Activated naive CD4-positive, alpha-beta T cell treated with anti-CD3 and anti-CD28 coated beads, Interleukin-2, amount 50 U/mL, for 72 hours (primary cell): ENCODE measurements at regions not wholly inside any gene's neighbourhood (a gene's known extent, or its start where the extent isn't known, plus 50 kb on each side); places are given as distances from the start of the nearest gene placed in this dataset.

Experiments used
- ATAC-seq, 2 donors: fragments of 150-1000 bp; cut with Tn5 transposase; 2 replicates each; pipeline ENCODE4 v1.10.0; 2021; ENCODE audit warnings: mild to moderate bottlenecking in 2 of 2, moderate library complexity in 2 of 2
- DNase-seq, 2 donors: peaks; one replicate each; pipeline ENCODE4 v3.0.0; 2021 to 2022; ENCODE audit warnings: low spot score in 2 of 2
- H3K27ac Mint-ChIP-seq, 2 donors: one replicate each; pipeline ENCODE4 v1.8.0; 2022; ENCODE audit warnings: mild to moderate bottlenecking in 2 of 2, mixed read lengths in 2 of 2
- H3K36me3 Mint-ChIP-seq, 2 donors: one replicate each; pipeline ENCODE4 v1.8.0; 2022; ENCODE audit warnings: mixed read lengths in 2 of 2
- H3K9me3 Mint-ChIP-seq, 2 donors: one replicate each; pipeline ENCODE4 v1.8.0; 2022; ENCODE audit warnings: mixed read lengths in 2 of 2

GRCh38 chr7:24018331-24018730 is 265.7 kb upstream of the NPY start:
- no peaks in the 10 kb centered on the region for H3K36me3 Mint-ChIP-seq
- H3K9me3 Mint-ChIP-seq, result no peaks in the 10 kb centered on the region
- ATAC-seq (no peak), DNase-seq (no peak)
- H3K27ac Mint-ChIP-seq, result no peak overlapping the region

DNA sequence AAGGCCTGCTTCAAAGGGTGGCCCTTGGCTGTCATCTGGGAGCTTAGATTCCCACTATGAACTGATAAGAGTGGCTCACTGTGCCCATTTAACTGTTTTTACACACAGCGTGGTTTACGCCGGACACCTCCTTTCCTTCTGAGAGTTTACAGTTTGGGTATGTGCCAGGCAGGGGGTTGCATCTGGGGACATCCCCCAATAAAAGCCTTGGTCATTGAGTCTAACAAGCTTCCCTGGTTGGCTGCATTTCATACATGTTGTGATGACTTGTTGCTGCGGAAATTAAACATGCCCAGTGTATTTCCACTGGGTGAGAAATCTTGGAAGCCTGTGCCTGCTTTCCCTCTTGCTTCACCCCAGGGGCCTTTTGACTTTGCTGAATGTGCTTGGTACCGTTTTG is 264.1 kb upstream of the NPY start:
- ATAC-seq, result no peak
- H3K36me3 Mint-ChIP-seq, result no peaks in the 10 kb centered on the region

GRCh38 chr7:24024276-24025068 is 259.5 kb upstream of the NPY start:
- Mint-ChIP-seq H3K36me3 (no peaks in the 10 kb centered on the region), H3K27ac (no peak overlapping the region), H3K9me3 (no peaks in the 10 kb centered on the region)
- ATAC-seq (peak in 1 of 2 donors; percentile 24), DNase-seq (no peak)

More for the DNA sequence above, 264.1 kb upstream of the NPY start:
- Mint-ChIP-seq H3K27ac (no peak overlapping the region), H3K9me3 (no peaks in the 10 kb centered on the region)
- no peak for DNase-seq

DNA sequence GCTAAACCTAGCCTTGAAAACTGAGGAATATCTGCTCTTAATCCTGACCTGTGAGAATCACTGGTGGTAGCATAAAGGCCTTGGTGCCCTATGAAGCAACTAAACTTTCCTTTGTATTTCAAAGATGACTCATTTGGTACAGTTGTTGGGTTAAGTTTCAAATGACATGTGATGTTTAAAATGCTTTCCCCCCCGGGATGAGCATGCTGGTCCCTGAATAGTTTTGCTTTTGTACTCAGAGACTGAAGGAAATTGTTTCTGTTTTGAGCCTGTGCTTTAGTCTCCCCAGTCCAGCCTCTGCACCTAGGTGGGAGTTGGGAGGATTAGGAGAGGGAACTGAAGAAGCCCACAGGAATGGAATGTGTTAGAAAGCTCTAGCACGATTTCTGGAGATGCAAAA is 258.9 kb upstream of the NPY start:
- H3K27ac Mint-ChIP-seq, result no peak overlapping the region
- DNase-seq (no peak), ATAC-seq (peak in 1 of 2 donors; percentile 24)
- H3K9me3 Mint-ChIP-seq, result no peaks in the 10 kb centered on the region
- no peaks in the 10 kb centered on the region for H3K36me3 Mint-ChIP-seq

DNA sequence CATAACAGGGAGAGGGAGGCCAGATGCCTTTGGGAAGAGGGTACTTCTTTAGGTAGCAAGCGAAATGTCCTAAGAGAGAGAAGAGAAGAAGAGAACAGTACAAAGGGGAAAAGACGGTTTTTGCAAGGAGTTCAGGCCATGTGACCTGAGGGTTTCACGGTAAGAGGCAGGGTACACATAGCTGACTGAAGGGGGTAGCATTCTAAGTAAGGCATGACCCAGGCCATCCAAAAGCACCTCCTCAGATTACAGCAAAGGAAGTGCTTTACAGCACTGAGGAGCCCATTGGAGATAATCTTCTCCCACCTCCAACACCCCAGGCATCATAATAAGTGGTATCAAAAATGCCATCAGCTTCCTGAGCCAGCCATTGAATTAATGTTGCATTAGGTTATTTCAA is 258.2 kb upstream of the NPY start:
- ATAC-seq, result no peak
- no peak for DNase-seq
- Mint-ChIP-seq H3K27ac (no peak overlapping the region), H3K9me3 (no peaks in the 10 kb centered on the region), H3K36me3 (no peaks in the 10 kb centered on the region)

DNA sequence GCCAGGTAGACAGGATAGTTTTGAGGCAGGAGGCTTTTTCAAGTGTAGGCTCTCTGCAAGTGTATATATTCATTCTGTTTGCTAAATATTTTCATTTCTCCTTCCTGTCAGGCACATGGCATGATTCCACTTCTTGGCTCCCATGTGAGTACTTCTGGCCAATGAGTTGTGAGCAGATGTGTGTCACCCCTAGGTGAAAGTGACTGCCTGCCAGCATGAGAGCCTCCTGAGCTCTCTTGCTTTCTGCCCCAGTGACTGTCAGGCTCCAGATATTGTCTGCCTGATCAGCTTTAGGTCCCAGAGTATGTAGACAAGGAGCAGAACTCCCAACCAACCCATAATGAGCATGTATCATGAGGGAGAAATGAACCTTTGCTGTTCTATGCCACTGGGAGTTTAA is 257.6 kb upstream of the NPY start:
- no peak for ATAC-seq
- no peak for DNase-seq
- Mint-ChIP-seq H3K9me3 (no peaks in the 10 kb centered on the region), H3K27ac (no peak overlapping the region), H3K36me3 (no peaks in the 10 kb centered on the region)

- no peak overlapping the region for H3K27ac Mint-ChIP-seq
- no peaks in the 10 kb centered on the region for H3K9me3 Mint-ChIP-seq
- ATAC-seq, result no peak
- H3K36me3 Mint-ChIP-seq, result no peaks in the 10 kb centered on the region
- DNase-seq, result no peak
Observed at GRCh38 chr7:24029068-24029467, 254.9 kb upstream of the NPY start.

- Mint-ChIP-seq H3K36me3 (no peaks in the 10 kb centered on the region), H3K27ac (no peak overlapping the region), H3K9me3 (peaks cover 5 to 6% of the 10 kb centered on the region in 2 donors)
- DNase-seq (no peak), ATAC-seq (no peak)
Observed at GRCh38 chr7:24034251-24034650, 249.7 kb upstream of the NPY start.

- DNase-seq (no peak), ATAC-seq (no peak)
- H3K36me3 Mint-ChIP-seq, result no peaks in the 10 kb centered on the region
- H3K27ac Mint-ChIP-seq, result no peak overlapping the region
- H3K9me3 Mint-ChIP-seq, result peaks cover 5 to 6% of the 10 kb centered on the region in 2 donors
Observed at GRCh38 chr7:24035366-24036032, 248.5 kb upstream of the NPY start.

GRCh38 chr7:24036033-24036412 is 248.0 kb upstream of the NPY start:
- DNase-seq (no peak), ATAC-seq (peak in 1 of 2 donors; percentile 36)
- Mint-ChIP-seq H3K9me3 (peaks cover 5 to 6% of the 10 kb centered on the region in 2 donors), H3K36me3 (no peaks in the 10 kb centered on the region), H3K27ac (no peak overlapping the region)

DNA sequence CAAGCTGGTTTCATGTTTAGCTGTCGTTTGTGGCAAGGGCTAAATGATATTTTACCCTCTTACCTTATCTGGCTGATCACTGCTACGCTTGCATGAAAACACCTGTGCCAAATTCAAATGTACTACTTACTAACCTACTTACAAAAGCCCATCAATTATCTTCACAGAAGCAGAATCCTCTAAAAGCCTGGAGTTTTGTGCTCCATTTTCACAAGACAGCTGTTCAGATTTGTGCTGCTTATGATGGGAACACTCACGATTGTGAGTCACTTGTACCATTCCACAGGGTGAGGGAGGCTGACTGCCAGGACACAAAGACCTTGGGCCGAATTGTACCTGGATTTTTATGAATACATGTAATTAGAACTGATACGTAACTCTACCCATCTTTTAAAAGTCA is 245.0 kb upstream of the NPY start:
- Mint-ChIP-seq H3K27ac (no peak overlapping the region), H3K36me3 (no peaks in the 10 kb centered on the region), H3K9me3 (peaks cover 5 to 6% of the 10 kb centered on the region in 2 donors)
- ATAC-seq (no peak), DNase-seq (no peak)

- H3K9me3 Mint-ChIP-seq, result peaks cover 5 to 6% of the 10 kb centered on the region in 2 donors
- no peak overlapping the region for H3K27ac Mint-ChIP-seq
- DNase-seq (no peak), ATAC-seq (no peak)
- no peaks in the 10 kb centered on the region for H3K36me3 Mint-ChIP-seq
Observed at GRCh38 chr7:24039991-24040624, 243.9 kb upstream of the NPY start.

DNA sequence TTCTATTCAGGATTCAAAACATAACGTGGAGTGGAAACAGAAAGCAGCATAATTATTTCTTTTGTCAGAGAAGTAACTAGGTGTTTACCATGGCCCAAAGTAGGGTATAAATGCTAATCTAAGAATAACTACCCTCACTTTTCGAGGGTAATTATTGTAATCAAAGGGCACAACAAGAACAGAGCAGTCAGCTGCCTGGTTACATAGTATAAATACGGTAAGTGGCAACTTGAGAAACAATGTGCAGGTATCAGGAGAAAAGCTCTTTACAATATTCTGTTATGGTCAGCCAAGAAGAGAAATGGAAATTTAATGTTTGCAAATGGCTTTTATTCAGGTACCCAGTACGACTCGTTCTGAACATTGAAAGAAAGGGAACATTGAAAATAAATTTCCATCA is 242.0 kb upstream of the NPY start:
- no peak for ATAC-seq

DNA sequence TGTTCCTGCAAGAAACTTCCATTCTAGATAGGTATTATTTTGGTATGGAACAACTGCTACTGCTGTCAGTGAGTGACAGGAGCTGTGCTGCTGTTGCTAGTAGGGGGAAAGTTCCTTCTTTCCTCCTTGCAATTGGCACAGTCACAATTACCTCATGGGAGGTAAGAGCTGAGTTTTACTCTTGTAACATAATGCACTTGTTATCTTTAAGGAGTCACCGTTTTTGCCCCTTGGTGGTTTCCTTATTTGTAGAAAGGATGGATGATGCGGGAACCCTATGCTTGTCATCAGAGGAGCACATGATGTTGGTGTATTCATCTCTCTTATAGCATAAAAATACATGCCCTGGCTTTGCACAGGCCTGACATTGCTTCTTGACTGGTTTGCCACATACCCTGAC is 234.7 kb upstream of the NPY start:
- no peak for ATAC-seq
- no peaks in the 10 kb centered on the region for H3K9me3 Mint-ChIP-seq

More for the DNA sequence above, 242.0 kb upstream of the NPY start:
- no peak for DNase-seq
- Mint-ChIP-seq H3K27ac (no peak overlapping the region), H3K36me3 (no peaks in the 10 kb centered on the region), H3K9me3 (no peaks in the 10 kb centered on the region)

DNA sequence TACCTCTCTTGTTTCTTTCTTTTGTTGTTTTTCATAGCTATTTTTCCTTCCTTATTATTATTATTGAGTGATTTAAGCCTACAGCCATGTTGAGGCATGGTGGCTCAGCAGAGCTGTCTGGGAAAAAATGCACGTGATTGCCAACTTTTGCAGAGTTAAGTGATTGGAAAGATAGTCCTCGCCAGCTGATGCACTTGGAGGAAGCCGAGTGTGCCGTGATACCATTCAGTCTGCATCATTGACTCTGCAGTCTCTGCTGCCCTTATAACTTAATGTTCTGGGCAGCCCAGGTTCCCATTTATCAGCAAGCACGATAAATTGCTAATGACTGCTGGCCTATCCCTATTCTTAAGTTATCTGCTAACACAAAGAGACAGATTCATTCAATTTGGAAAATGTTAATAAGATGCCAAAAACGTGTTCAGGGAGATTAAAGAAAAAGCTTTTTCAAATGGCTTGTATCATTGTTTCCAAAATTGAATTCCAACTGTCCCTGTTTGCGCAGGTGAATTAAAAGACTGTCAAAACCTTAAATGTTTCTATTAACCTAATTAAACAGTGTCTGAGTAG is 232.9 kb upstream of the NPY start:
- ATAC-seq, result no peak
- Mint-ChIP-seq H3K9me3 (no peaks in the 10 kb centered on the region), H3K27ac (no peak overlapping the region), H3K36me3 (no peaks in the 10 kb centered on the region)
- DNase-seq, result no peak

More for the DNA sequence above, 234.7 kb upstream of the NPY start:
- no peak overlapping the region for H3K27ac Mint-ChIP-seq
- no peaks in the 10 kb centered on the region for H3K36me3 Mint-ChIP-seq
- no peak for DNase-seq

- H3K9me3 Mint-ChIP-seq, result no peaks in the 10 kb centered on the region
- no peak for ATAC-seq
- no peak overlapping the region for H3K27ac Mint-ChIP-seq
- no peak for DNase-seq
- H3K36me3 Mint-ChIP-seq, result no peaks in the 10 kb centered on the region
Observed at GRCh38 chr7:24051651-24052050, 232.3 kb upstream of the NPY start.

DNA sequence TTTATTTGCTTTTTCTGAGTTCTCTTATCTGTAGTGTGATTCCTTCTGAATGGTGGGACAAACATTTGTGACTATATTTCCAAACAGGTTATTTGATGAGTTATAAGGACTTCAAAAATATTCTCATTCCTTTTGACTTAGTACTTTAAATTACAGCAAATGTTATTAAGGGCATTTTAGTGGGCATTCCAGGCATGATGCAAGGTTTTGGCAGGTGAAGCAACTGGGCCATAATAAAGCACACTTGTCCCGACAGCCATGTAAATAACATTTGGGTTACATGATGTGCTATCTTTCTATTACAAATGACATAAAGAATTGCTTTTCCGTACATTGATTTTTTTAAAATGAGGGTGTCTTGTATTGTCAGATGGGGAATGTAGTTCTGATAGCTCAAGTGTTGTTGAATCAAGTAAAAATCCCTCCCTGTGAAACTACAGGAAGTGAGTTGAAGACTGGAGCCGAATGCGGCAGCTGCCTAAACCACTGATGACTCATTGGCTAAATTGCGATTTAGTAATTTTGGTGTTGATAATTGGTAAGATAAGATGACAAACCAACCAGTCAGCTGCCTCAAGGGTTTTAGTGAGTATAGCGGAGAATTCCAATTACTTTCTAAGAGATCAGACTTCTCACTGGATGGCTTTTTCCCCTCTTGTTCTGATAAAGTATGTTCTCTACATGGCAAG is 231.3 kb upstream of the NPY start:
- no peak for DNase-seq
- peak in 1 of 2 donors; percentile 45 for ATAC-seq
- Mint-ChIP-seq H3K9me3 (no peaks in the 10 kb centered on the region), H3K36me3 (no peaks in the 10 kb centered on the region), H3K27ac (no peak overlapping the region)
